ENCODE measurements at regions not wholly inside any gene's neighbourhood (a gene's known extent, or its start where the extent isn't known, plus 50 kb on each side); places are given as distances from the start of the nearest gene placed in this dataset.
"Not testable (repeated sequence)": the region's sequence is repeated elsewhere in the genome, so short reads cannot be mapped to it uniquely, and the experiment has no call there.

- in situ Hi-C loops (cut with HindIII; ENCODE audit: low sequenced_read_pairs): no loop called here
Observed at GRCh38 chr13:86569119-86569518, 769.9 kb upstream of the SLITRK6 start.

GRCh38 chr13:86569974-86570373 is 770.8 kb upstream of the SLITRK6 start:
- in situ Hi-C loops (cut with HindIII; ENCODE audit: low sequenced_read_pairs): no loop called here

GRCh38 chr13:86572115-86572514 is 772.9 kb upstream of the SLITRK6 start:
- in situ Hi-C loops (cut with HindIII; ENCODE audit: low sequenced_read_pairs): no loop called here

GRCh38 chr13:86579662-86580061 is 780.4 kb upstream of the SLITRK6 start:
- in situ Hi-C loops (cut with HindIII; ENCODE audit: low sequenced_read_pairs): no loop called here

- in situ Hi-C loops (cut with HindIII; ENCODE audit: low sequenced_read_pairs): no loop called here
Observed at GRCh38 chr13:86581706-86582105, 782.5 kb upstream of the SLITRK6 start.

GRCh38 chr13:86584301-86584700 is 785.1 kb upstream of the SLITRK6 start:
- in situ Hi-C loops (cut with HindIII; ENCODE audit: low sequenced_read_pairs): no loop called here

GRCh38 chr13:86585835-86586234 is 786.6 kb upstream of the SLITRK6 start:
- in situ Hi-C loops (cut with HindIII; ENCODE audit: low sequenced_read_pairs): no loop called here

GRCh38 chr13:86591862-86592261 is 792.6 kb upstream of the SLITRK6 start:
- in situ Hi-C loops (cut with HindIII; ENCODE audit: low sequenced_read_pairs): no loop called here

GRCh38 chr13:86601351-86601750 is 802.1 kb upstream of the SLITRK6 start:
- in situ Hi-C loops (cut with HindIII; ENCODE audit: low sequenced_read_pairs): no loop called here

- in situ Hi-C loops (cut with HindIII; ENCODE audit: low sequenced_read_pairs): no loop called here
Observed at GRCh38 chr13:86606264-86606663, 807.0 kb upstream of the SLITRK6 start.

- in situ Hi-C loops (cut with HindIII; ENCODE audit: low sequenced_read_pairs): no loop called here
Observed at GRCh38 chr13:86608701-86609100, 809.5 kb upstream of the SLITRK6 start.

GRCh38 chr13:86633346-86633745 is 834.1 kb upstream of the SLITRK6 start:
- in situ Hi-C loops (cut with HindIII; ENCODE audit: low sequenced_read_pairs): no loop called here

- in situ Hi-C loops (cut with HindIII; ENCODE audit: low sequenced_read_pairs): not testable (repeated sequence)
Observed at GRCh38 chr13:86651171-86651570, 852.0 kb upstream of the SLITRK6 start.

GRCh38 chr13:86653009-86653408 is 853.8 kb upstream of the SLITRK6 start:
- in situ Hi-C loops (cut with HindIII; ENCODE audit: low sequenced_read_pairs): no loop called here

- in situ Hi-C loops (cut with HindIII; ENCODE audit: low sequenced_read_pairs): no loop called here
Observed at GRCh38 chr13:86655561-86655960, 856.3 kb upstream of the SLITRK6 start.

- in situ Hi-C loops (cut with HindIII; ENCODE audit: low sequenced_read_pairs): no loop called here
Observed at GRCh38 chr13:86660090-86660489, 860.9 kb upstream of the SLITRK6 start.

- in situ Hi-C loops (cut with HindIII; ENCODE audit: low sequenced_read_pairs): no loop called here
Observed at GRCh38 chr13:86665842-86666241, 866.6 kb upstream of the SLITRK6 start.

GRCh38 chr13:86673931-86674431 is 874.8 kb upstream of the SLITRK6 start:
- in situ Hi-C loops (cut with HindIII; ENCODE audit: low sequenced_read_pairs): no loop called here

GRCh38 chr13:86681223-86681622 is 882.0 kb upstream of the SLITRK6 start:
- in situ Hi-C loops (cut with HindIII; ENCODE audit: low sequenced_read_pairs): no loop called here

GRCh38 chr13:86684402-86684801 is 885.2 kb upstream of the SLITRK6 start:
- in situ Hi-C loops (cut with HindIII; ENCODE audit: low sequenced_read_pairs): no loop called here

- in situ Hi-C loops (cut with HindIII; ENCODE audit: low sequenced_read_pairs): no loop called here
Observed at GRCh38 chr13:86689911-86690310, 890.7 kb upstream of the SLITRK6 start.

GRCh38 chr13:86692291-86692690 is 893.1 kb upstream of the SLITRK6 start:
- in situ Hi-C loops (cut with HindIII; ENCODE audit: low sequenced_read_pairs): no loop called here

GRCh38 chr13:86710013-86710412 is 910.8 kb upstream of the SLITRK6 start:
- in situ Hi-C loops (cut with HindIII; ENCODE audit: low sequenced_read_pairs): no loop called here

GRCh38 chr13:86710896-86711295 is 911.7 kb upstream of the SLITRK6 start:
- in situ Hi-C loops (cut with HindIII; ENCODE audit: low sequenced_read_pairs): no loop called here
